ENCODE measurements at regions not wholly inside any gene's neighbourhood (a gene's known extent, or its start where the extent isn't known, plus 50 kb on each side); places are given as distances from the start of the nearest gene placed in this dataset.

GRCh38 chr1:204740354-204740753 is 54.8 kb upstream of the LRRN2 start:
- H3K4me3 ChIP-seq, result no peak overlapping the region
- in situ Hi-C loops (cut with MboI) (no loop called here), intact Hi-C loops (cut with micrococcal nuclease) (no loop called here)
- no TSS peak for BruUV-seq (replicated peaks)
- no peaks in the 10 kb centered on the region for H3K9me1 ChIP-seq (ENCODE audit: control insufficient read depth, insufficient read depth, low read length)
- H3K27ac ChIP-seq (ENCODE audit: extremely low read depth, low read depth, low read length), result no peak overlapping the region
- H3K4me1 ChIP-seq (replicated peaks in 1 of 2; ENCODE audit: control insufficient read depth in 2 of 2, insufficient read depth in 2 of 2, low read length in 2 of 2), result no peaks in the 10 kb centered on the region
- no peaks in the 10 kb centered on the region for H4K20me1 ChIP-seq (replicated peaks; ENCODE audit: control insufficient read depth, insufficient read depth, low read length)
- no peaks in the 10 kb centered on the region for H3K36me3 ChIP-seq (ENCODE audit: control insufficient read depth, insufficient read depth, low read length)
- DNase-seq (ENCODE audit: extremely low read depth in 1 of 4, low spot score in 3 of 4), result no peak
- H3K9ac ChIP-seq (ENCODE audit: insufficient read depth in 1 of 2, low read depth in 2 of 2, low read length in 2 of 2), result no peak overlapping the region
- H3K9me3 ChIP-seq (replicated peaks; ENCODE audit: control insufficient read depth, insufficient read depth, low read depth, low read length), result peaks cover 5% of the 10 kb centered on the region; the same call in 1 of the 2 replicates
- no peak for FAIRE-seq
- no peak overlapping the region for H3K4me2 ChIP-seq (ENCODE audit: insufficient read depth, low read length)
- no peak overlapping the region for H2AFZ ChIP-seq (ENCODE audit: low read depth, low read length)
- ChIA-PET POLR2A (no interaction called here), CTCF (ENCODE audit: low intra/inter-chr PET ratio) (interaction anchor here (0.7 kb wide), 1 partner anchor 67 kb away, joined by 3 read pairs; no protein-coding TSS in a partner anchor)
- TF ChIP-seq CBFA2T3 (IDR thresholded peaks at IDR 0.05), result no peak
- TF ChIP-seq, protein P1, sequence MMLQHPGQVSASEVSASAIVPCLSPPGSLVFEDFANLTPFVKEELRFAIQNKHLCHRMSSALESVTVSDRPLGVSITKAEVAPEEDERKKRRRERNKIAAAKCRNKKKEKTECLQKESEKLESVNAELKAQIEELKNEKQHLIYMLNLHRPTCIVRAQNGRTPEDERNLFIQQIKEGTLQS (IDR thresholded peaks at IDR 0.05), result peak; percentile 39; the same call in 1 of the 2 replicates
- TF ChIP-seq, protein P1 (CRISPR knock-in tag; conservative IDR thresholded peaks at IDR 0.05), result no peak
- TF ChIP-seq TBP (optimal IDR thresholded peaks at IDR 0.05; ENCODE audit: low read depth, low read length), result no peak
- peaks cover 12 to 32% of the 10 kb centered on the region in 2 experiments for H3K27me3 ChIP-seq (ENCODE audit: control insufficient read depth in 2 of 2, insufficient read depth in 2 of 2, low read length in 2 of 2)
- no peaks in the 10 kb centered on the region for H3K79me2 ChIP-seq (ENCODE audit: control insufficient read depth, insufficient read depth, low read length)
- no peak for ATAC-seq

DNA sequence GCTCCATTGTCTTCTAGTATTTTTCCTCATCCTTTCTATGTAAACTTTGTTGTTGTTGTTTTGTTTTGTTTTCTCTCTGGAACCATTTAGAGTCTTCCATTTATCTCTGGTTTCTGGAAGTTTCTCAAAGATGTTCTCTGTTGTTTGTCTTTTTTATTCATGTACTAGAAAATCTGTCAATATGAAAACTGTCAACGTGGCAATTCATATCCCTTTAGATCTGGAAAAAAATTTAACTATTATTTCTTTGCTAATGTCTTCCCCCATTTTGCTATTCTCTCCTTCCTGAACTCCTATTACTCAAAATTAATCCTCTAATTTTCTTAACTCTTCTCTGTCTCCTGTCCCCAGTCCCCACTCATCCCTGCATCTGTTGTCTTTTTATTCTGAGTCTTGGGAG is 55.9 kb upstream of the LRRN2 start:
- Histone ChIP-seq H2AFZ (ENCODE audit: low read depth, low read length) (no peak overlapping the region), H3K36me3 (ENCODE audit: control insufficient read depth, insufficient read depth, low read length) (no peaks in the 10 kb centered on the region), H3K79me2 (ENCODE audit: control insufficient read depth, insufficient read depth, low read length) (no peaks in the 10 kb centered on the region), H4K20me1 (replicated peaks; ENCODE audit: control insufficient read depth, insufficient read depth, low read length) (no peaks in the 10 kb centered on the region), H3K9me3 (replicated peaks; ENCODE audit: control insufficient read depth, insufficient read depth, low read depth, low read length) (peaks cover 5% of the 10 kb centered on the region; the same call in 1 of the 2 replicates), H3K27me3 (ENCODE audit: control insufficient read depth in 2 of 2, insufficient read depth in 2 of 2, low read length in 2 of 2) (peaks cover 8 to 27% of the 10 kb centered on the region in 2 experiments), H3K4me3 (no peak overlapping the region), H3K4me1 (replicated peaks in 1 of 2; ENCODE audit: control insufficient read depth in 2 of 2, insufficient read depth in 2 of 2, low read length in 2 of 2) (no peaks in the 10 kb centered on the region), H3K9me1 (ENCODE audit: control insufficient read depth, insufficient read depth, low read length) (no peaks in the 10 kb centered on the region), H3K27ac (ENCODE audit: extremely low read depth, low read depth, low read length) (no peak overlapping the region), H3K9ac (ENCODE audit: insufficient read depth in 1 of 2, low read depth in 2 of 2, low read length in 2 of 2) (no peak overlapping the region), H3K4me2 (ENCODE audit: insufficient read depth, low read length) (no peak overlapping the region)
- ChIA-PET CTCF (ENCODE audit: low intra/inter-chr PET ratio) (no interaction called here), POLR2A (interaction anchor here (1.1 kb wide), 1 partner anchor 14 kb away, joined by 5 read pairs; no protein-coding TSS in a partner anchor)
- no peak for DNase-seq (ENCODE audit: extremely low read depth in 1 of 4, low spot score in 3 of 4)
- no TSS peak for BruUV-seq (replicated peaks)
- in situ Hi-C loops (cut with MboI) (no loop called here), intact Hi-C loops (cut with micrococcal nuclease) (no loop called here)
- FAIRE-seq, result no peak
- ATAC-seq, result no peak
- 0% methylated on average over 1 of the region's 1 CpG for WGBS (ENCODE audit: insufficient coverage, low coverage, missing lambda C conversion rate)
- TF ChIP-seq, protein P2, sequence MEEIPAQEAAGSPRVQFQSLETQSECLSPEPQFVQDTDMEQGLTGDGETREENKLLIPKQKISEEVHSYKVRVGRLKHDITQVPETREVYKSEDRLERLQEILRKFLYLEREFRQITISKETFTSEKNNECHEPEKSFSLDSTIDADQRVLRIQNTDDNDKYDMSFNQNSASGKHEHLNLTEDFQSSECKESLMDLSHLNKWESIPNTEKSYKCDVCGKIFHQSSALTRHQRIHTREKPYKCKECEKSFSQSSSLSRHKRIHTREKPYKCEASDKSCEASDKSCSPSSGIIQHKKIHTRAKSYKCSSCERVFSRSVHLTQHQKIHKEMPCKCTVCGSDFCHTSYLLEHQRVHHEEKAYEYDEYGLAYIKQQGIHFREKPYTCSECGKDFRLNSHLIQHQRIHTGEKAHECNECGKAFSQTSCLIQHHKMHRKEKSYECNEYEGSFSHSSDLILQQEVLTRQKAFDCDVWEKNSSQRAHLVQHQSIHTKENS (CRISPR knock-in tag; IDR thresholded peaks at IDR 0.05), result no peak
- TF ChIP-seq GTF2F1 (IDR thresholded peaks at IDR 0.05; ENCODE audit: low read depth, low read length), result no peak
- TF ChIP-seq C11orf30 (IDR thresholded peaks at IDR 0.05; ENCODE audit: low read depth), result peak; percentile 75
- TF ChIP-seq MYC (IDR thresholded peaks at IDR 0.05; ENCODE audit: low read depth, low read length), result no peak
- TF ChIP-seq MYC (CRISPR knock-in tag; IDR thresholded peaks at IDR 0.05; ENCODE audit: borderline replicate concordance, low read depth), result no peak
- no peak for TF ChIP-seq SIRT6 (IDR thresholded peaks at IDR 0.05; ENCODE audit: low read depth, low read length)
- TF ChIP-seq ADNP (tag; IDR thresholded peaks at IDR 0.05), result no peak
- TF ChIP-seq MAFF (IDR thresholded peaks at IDR 0.05; ENCODE audit: low read length), result peak; percentile 42; the same call in 1 of the 2 replicates
- no peak for TF ChIP-seq ZNF174 (CRISPR knock-in tag; IDR thresholded peaks at IDR 0.05)
- TF ChIP-seq FOXK2 (conservative IDR thresholded peaks at IDR 0.05 in 1 of 2, IDR thresholded peaks at IDR 0.05 in 1 of 2; ENCODE audit: low read depth in 2 of 2), result no peak
- TF ChIP-seq, protein P3, sequence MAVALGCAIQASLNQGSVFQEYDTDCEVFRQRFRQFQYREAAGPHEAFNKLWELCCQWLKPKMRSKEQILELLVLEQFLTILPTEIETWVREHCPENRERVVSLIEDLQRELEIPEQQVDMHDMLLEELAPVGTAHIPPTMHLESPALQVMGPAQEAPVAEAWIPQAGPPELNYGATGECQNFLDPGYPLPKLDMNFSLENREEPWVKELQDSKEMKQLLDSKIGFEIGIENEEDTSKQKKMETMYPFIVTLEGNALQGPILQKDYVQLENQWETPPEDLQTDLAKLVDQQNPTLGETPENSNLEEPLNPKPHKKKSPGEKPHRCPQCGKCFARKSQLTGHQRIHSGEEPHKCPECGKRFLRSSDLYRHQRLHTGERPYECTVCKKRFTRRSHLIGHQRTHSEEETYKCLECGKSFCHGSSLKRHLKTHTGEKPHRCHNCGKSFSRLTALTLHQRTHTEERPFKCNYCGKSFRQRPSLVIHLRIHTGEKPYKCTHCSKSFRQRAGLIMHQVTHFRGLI (CRISPR knock-in tag; IDR thresholded peaks at IDR 0.05), result no peak
